HCT116 (cell line): ENCODE measurements at regions not wholly inside any gene's neighbourhood (a gene's known extent, or its start where the extent isn't known, plus 50 kb on each side); places are given as distances from the start of the nearest gene placed in this dataset.

Experiments used
- ATAC-seq: fragments of 200-7000 bp; cut with Tn5 transposase; 2 replicates; pipeline ENCODE4 v1.9.1; 2020; ENCODE audit warnings: mild to moderate bottlenecking, moderate library complexity
- BruUV-seq: library from RNA; stranded (reverse); fragments of 400-500 nt; replicated peaks from 2 replicates; lab custom pipeline; 2021; lab: Mats Ljungman, UMichigan
- CTCF ChIA-PET: fragments of 300-600 bp; sonication (Branson Sonifier 250); formaldehyde crosslinking; loops from one replicate; lab custom pipeline; 2021; ENCODE audit warnings: antibody characterized with exemption; lab: Charles Lee
- POLR2A ChIA-PET: fragments of 300-600, 350-600 bp; sonication (Branson Sonifier 250); formaldehyde crosslinking; loops from one replicate; lab custom pipeline; 2021; ENCODE audit warnings: antibody characterized with exemption; lab: Charles Lee
- RAD21 ChIA-PET, 2 experiments: fragments of 300-600 bp; sonication (Branson Sonifier 250); formaldehyde crosslinking; loops; one replicate each; lab custom pipeline; 2023; ENCODE audit warnings: low total read pairs in 2 of 2; ENCODE audit not compliant: uncharacterized antibody in 2 of 2, unreplicated experiment in 2 of 2, low non-redundant PET in 1 of 2; lab: Charles Lee
- DNase-seq: peaks from one replicate; pipeline ENCODE4 v3.0.0-alpha.2; 2010; ENCODE audit warnings: low read depth, low spot score
- H2AFZ ChIP-seq: fragments of 200-600 bp; shearing (Covaris generic), sonication (generic); 2 replicates; pipeline ENCODE4 v1.6.1; 2017; ENCODE audit warnings: low read depth, mixed run types, mixed read lengths, antibody characterized with exemption, low read length; ENCODE audit not compliant: poor library complexity, severe bottlenecking
- H3K27ac ChIP-seq: 2 replicates; pipeline ENCODE4 v1.5.1; 2012; ENCODE audit warnings: low read depth, low read length
- H3K27me3 ChIP-seq: fragments of 200-600 bp; sonication (generic); 2 replicates; pipeline ENCODE4 v1.6.1; 2016; ENCODE audit warnings: mixed run types, low read length, mixed read lengths; ENCODE audit not compliant: insufficient read depth
- H3K36me3 ChIP-seq, 2 experiments: fragments of 200-500 bp in 1 of 2; fragments of 200-600 bp in 1 of 2; sonication (Bioruptor generic) in 1 of 2; sonication (generic) in 1 of 2; 2 replicates each; pipeline versions ENCODE4 v1.5.1 to v1.6.1; 2014 to 2016; ENCODE audit warnings: low read length in 2 of 2, inconsistent platforms in 1 of 2, mixed read lengths in 1 of 2, mixed run types in 1 of 2; ENCODE audit not compliant: insufficient read depth in 2 of 2, control insufficient read depth in 1 of 2
- H3K4me1 ChIP-seq, 2 experiments: fragments of 200-600 bp in 1 of 2; sonication (generic) in 1 of 2; 2 replicates each; pipeline versions ENCODE4 v1.5.1 to v1.6.1; 2012 to 2017; ENCODE audit warnings: low read length in 2 of 2, inconsistent platforms in 1 of 2, mild to moderate bottlenecking in 1 of 2, mixed read lengths in 1 of 2, mixed run types in 1 of 2, moderate library complexity in 1 of 2; ENCODE audit not compliant: insufficient read depth in 2 of 2, control insufficient read depth in 1 of 2
- H3K4me2 ChIP-seq: fragments of 200-600 bp; sonication (generic); 2 replicates; pipeline ENCODE4 v1.6.1; 2017; ENCODE audit warnings: mixed run types, low read length, mixed read lengths
- H3K4me3 ChIP-seq, 2 experiments: fragments of 200-600 bp in 1 of 2; sonication (generic) in 1 of 2; replicated peaks in 1 of 2; 2 replicates each; pipeline ENCODE4 v1.5.1; 2011 to 2016; ENCODE audit warnings: low read length in 2 of 2, control low read depth in 1 of 2, low read depth in 1 of 2, mild to moderate bottlenecking in 1 of 2, mixed read lengths in 1 of 2, mixed run types in 1 of 2
- H3K79me2 ChIP-seq: fragments of 200-600 bp; sonication (generic); 2 replicates; pipeline ENCODE4 v1.6.1; 2017; ENCODE audit warnings: mild to moderate bottlenecking, mixed run types, low read length, moderate library complexity, mixed read lengths; ENCODE audit not compliant: insufficient read depth
- H3K9ac ChIP-seq: fragments of 200-600 bp; sonication (generic); 2 replicates; pipeline ENCODE4 v1.6.1; 2016; ENCODE audit warnings: low read length, mixed read lengths
- H3K9me2 ChIP-seq: fragments of 200-600 bp; sonication (generic), shearing (Covaris generic); 2 replicates; pipeline ENCODE4 v1.6.1; 2017; ENCODE audit warnings: mixed run types, mild to moderate bottlenecking, moderate library complexity; ENCODE audit not compliant: insufficient read depth
- H3K9me3 ChIP-seq, 2 experiments: fragments of 200-500 bp in 1 of 2; fragments of 200-600 bp in 1 of 2; sonication (Bioruptor generic) in 1 of 2; sonication (generic) in 1 of 2; 2 replicates each; pipeline ENCODE4 v1.6.1; 2014 to 2017; ENCODE audit warnings: low read length in 2 of 2, mixed read lengths in 2 of 2, inconsistent platforms in 1 of 2, low read depth in 1 of 2, mild to moderate bottlenecking in 1 of 2, mixed run types in 1 of 2, moderate library complexity in 1 of 2; ENCODE audit not compliant: control insufficient read depth in 1 of 2, insufficient read depth in 1 of 2
- H4K20me1 ChIP-seq: fragments of 200-600 bp; sonication (generic), shearing (Covaris generic); 2 replicates; pipeline ENCODE4 v1.6.1; 2017; ENCODE audit warnings: mixed run types, mild to moderate bottlenecking, moderate library complexity; ENCODE audit not compliant: insufficient read depth
- CBX3 ChIP-seq: IDR thresholded peaks from 2 replicates; pipeline ENCODE4 v1.6.1; 2012; ENCODE audit warnings: low read depth
- CEBPB ChIP-seq: IDR thresholded peaks from 2 replicates; pipeline ENCODE4 v1.6.1; 2012; ENCODE audit warnings: low read depth
- CTCF ChIP-seq, 3 experiments: fragments of 200-600 bp in 1 of 3; sonication (generic) in 1 of 3; IDR thresholded peaks in 2 of 3; conservative IDR thresholded peaks in 1 of 3; 2 replicates each; pipeline ENCODE4 v1.5.1; 2012 to 2017; ENCODE audit warnings: low read depth in 2 of 3, low read length in 2 of 3, antibody characterized with exemption in 1 of 3, borderline replicate concordance in 1 of 3, control low read depth in 1 of 3, mild to moderate bottlenecking in 1 of 3, mixed read lengths in 1 of 3, mixed run types in 1 of 3, moderate library complexity in 1 of 3; ENCODE audit not compliant: insufficient read depth in 1 of 3
- EGR1 ChIP-seq: IDR thresholded peaks from 2 replicates; pipeline ENCODE4 v1.6.1; 2012; ENCODE audit warnings: low read depth
- ELF1 ChIP-seq: IDR thresholded peaks from 2 replicates; pipeline ENCODE4 v1.6.1; 2012; ENCODE audit warnings: low read depth, borderline replicate concordance
- FOSL1 ChIP-seq: IDR thresholded peaks from 2 replicates; pipeline ENCODE4 v1.6.1; 2012; ENCODE audit warnings: low read depth
- JUND ChIP-seq: IDR thresholded peaks from 2 replicates; pipeline ENCODE4 v1.6.1; 2012
- POLR2AphosphoS5 ChIP-seq: IDR thresholded peaks from 2 replicates; pipeline ENCODE4 v1.6.1; 2011; ENCODE audit warnings: mild to moderate bottlenecking, low read depth, low read length, moderate library complexity
- RAD21 ChIP-seq: IDR thresholded peaks from 2 replicates; pipeline ENCODE4 v1.6.1; 2012; ENCODE audit warnings: low read depth, mild to moderate bottlenecking
- SP1 ChIP-seq: IDR thresholded peaks from 2 replicates; pipeline ENCODE4 v1.6.1; 2012; ENCODE audit warnings: low read depth
- SRF ChIP-seq: IDR thresholded peaks from 2 replicates; pipeline ENCODE4 v1.6.1; 2012; ENCODE audit warnings: low read depth
- TCF7L2 ChIP-seq: IDR thresholded peaks from 2 replicates; pipeline ENCODE4 v1.7.0; 2011; ENCODE audit warnings: borderline replicate concordance, inconsistent platforms; ENCODE audit not compliant: insufficient read depth, insufficient read length; ENCODE audit errors: extremely low read depth
- YY1 ChIP-seq: IDR thresholded peaks from 2 replicates; pipeline ENCODE4 v1.6.1; 2011; ENCODE audit warnings: low read length, low read depth, moderate library complexity, mild to moderate bottlenecking; ENCODE audit not compliant: insufficient replicate concordance; ENCODE audit errors: extremely low read depth
- ZFX ChIP-seq: fragments of 450-650 bp; IDR thresholded peaks from 2 replicates; pipeline ENCODE4 v1.6.1; 2017
- ZNF274 ChIP-seq: fragments of 200-500 bp; sonication (Bioruptor generic); IDR thresholded peaks from 2 replicates; pipeline ENCODE4 v1.6.1; 2014; ENCODE audit warnings: mild to moderate bottlenecking, low read depth, low read length, inconsistent platforms
- intact Hi-C: fragments of 100-400 bp; cut with micrococcal nuclease; formaldehyde crosslinking; loops from 2 replicates; pipeline ENCODE4 v1.10.0; 2022
- TF ChIP-seq, protein P1 (sequence below): IDR thresholded peaks from 2 replicates; pipeline ENCODE4 v1.6.1; 2012; ENCODE audit warnings: low read depth
- TF ChIP-seq, protein P2 (sequence below): IDR thresholded peaks from 2 replicates; pipeline ENCODE4 v1.6.1; 2012

DNA sequence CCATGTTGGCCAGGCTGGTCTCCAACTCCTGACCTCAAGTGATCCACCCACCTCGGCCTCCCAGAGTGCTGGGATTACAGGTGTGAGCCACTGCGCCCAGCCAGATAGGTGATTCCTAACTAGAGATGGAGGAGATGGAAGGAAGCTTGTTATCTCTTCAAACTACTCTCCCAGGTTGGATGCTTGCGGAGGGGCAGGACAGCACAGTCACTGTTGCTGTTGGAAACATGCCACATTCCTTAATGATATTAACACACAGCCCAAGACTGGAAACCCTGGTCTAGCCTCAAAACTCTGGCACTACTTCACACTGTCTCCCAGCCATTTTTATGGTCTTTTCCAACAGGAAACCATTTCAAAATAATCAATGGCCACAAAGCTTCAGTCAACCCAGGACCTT lies 468.8 kb upstream of the NRP1 start:
- ChIA-PET CTCF (no interaction called here), POLR2A (no interaction called here)
- H3K4me1 ChIP-seq, result peaks cover 18 to 31% of the 10 kb centered on the region in 2 experiments

GRCh38 chr10:33802566-33802965 lies 468.1 kb upstream of the NRP1 start:
- no peak for DNase-seq
- Histone ChIP-seq H3K36me3 (no peaks in the 10 kb centered on the region), H3K4me1 (peaks cover 18 to 31% of the 10 kb centered on the region in 2 experiments), H2AFZ (peak overlapping the region; percentile 2), H3K9me2 (no peaks in the 10 kb centered on the region), H3K4me2 (0 out of 2 replicates have a peak overlapping the region, but pooled peaks have one; percentile 54), H3K79me2 (no peaks in the 10 kb centered on the region), H3K27me3 (no peaks in the 10 kb centered on the region), H3K27ac (no peak overlapping the region), H3K4me3 (no peak overlapping the region), H3K9ac (no peak overlapping the region), H3K9me3 (no peaks in the 10 kb centered on the region), H4K20me1 (no peaks in the 10 kb centered on the region)
- BruUV-seq, result no TSS peak
- CTCF ChIA-PET, result no interaction called here
- intact Hi-C loops, result no loop called here
- ATAC-seq, result no peak
- POLR2A ChIA-PET, result no interaction called here
- RAD21 ChIA-PET, result no interaction called here
- TF ChIP-seq SRF (no peak), ZFX (no peak), JUND (no peak), FOSL1 (no peak), CBX3 (no peak), POLR2AphosphoS5 (no peak), EGR1 (no peak), RAD21 (no peak), YY1 (no peak), ZNF274 (no peak), TCF7L2 (no peak), CEBPB (no peak), CTCF (IDR thresholded peaks at IDR 0.05 in 2 of 3, conservative IDR thresholded peaks at IDR 0.05 in 1 of 3; ENCODE audit: borderline replicate concordance in 1 of 3, insufficient read depth in 1 of 3, low read depth in 2 of 3, low read length in 2 of 3) (no peak)
- TF ChIP-seq, protein P1, sequence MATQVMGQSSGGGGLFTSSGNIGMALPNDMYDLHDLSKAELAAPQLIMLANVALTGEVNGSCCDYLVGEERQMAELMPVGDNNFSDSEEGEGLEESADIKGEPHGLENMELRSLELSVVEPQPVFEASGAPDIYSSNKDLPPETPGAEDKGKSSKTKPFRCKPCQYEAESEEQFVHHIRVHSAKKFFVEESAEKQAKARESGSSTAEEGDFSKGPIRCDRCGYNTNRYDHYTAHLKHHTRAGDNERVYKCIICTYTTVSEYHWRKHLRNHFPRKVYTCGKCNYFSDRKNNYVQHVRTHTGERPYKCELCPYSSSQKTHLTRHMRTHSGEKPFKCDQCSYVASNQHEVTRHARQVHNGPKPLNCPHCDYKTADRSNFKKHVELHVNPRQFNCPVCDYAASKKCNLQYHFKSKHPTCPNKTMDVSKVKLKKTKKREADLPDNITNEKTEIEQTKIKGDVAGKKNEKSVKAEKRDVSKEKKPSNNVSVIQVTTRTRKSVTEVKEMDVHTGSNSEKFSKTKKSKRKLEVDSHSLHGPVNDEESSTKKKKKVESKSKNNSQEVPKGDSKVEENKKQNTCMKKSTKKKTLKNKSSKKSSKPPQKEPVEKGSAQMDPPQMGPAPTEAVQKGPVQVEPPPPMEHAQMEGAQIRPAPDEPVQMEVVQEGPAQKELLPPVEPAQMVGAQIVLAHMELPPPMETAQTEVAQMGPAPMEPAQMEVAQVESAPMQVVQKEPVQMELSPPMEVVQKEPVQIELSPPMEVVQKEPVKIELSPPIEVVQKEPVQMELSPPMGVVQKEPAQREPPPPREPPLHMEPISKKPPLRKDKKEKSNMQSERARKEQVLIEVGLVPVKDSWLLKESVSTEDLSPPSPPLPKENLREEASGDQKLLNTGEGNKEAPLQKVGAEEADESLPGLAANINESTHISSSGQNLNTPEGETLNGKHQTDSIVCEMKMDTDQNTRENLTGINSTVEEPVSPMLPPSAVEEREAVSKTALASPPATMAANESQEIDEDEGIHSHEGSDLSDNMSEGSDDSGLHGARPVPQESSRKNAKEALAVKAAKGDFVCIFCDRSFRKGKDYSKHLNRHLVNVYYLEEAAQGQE, result no peak
- TF ChIP-seq, protein P2, sequence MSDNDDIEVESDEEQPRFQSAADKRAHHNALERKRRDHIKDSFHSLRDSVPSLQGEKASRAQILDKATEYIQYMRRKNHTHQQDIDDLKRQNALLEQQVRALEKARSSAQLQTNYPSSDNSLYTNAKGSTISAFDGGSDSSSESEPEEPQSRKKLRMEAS, result no peak

More for the DNA sequence above, 468.8 kb upstream of the NRP1 start:
- H3K27ac ChIP-seq, result no peak overlapping the region
- intact Hi-C loops, result no loop called here
- H4K20me1 ChIP-seq, result no peaks in the 10 kb centered on the region
- no peaks in the 10 kb centered on the region for H3K9me3 ChIP-seq
- DNase-seq (peak; percentile 46), ATAC-seq (peak; percentile 85)
- RAD21 ChIA-PET, result no interaction called here
- peak overlapping the region; percentile 41 for H3K4me2 ChIP-seq
- no peaks in the 10 kb centered on the region for H3K79me2 ChIP-seq
- no TSS peak for BruUV-seq
- peak overlapping the region; percentile 52 for H2AFZ ChIP-seq
- H3K9me2 ChIP-seq, result no peaks in the 10 kb centered on the region
- no peak overlapping the region for H3K9ac ChIP-seq
- H3K4me3 ChIP-seq, result no peak overlapping the region
- no peaks in the 10 kb centered on the region for H3K27me3 ChIP-seq
- H3K36me3 ChIP-seq, result no peaks in the 10 kb centered on the region
- TF ChIP-seq ELF1, result no peak
- TF ChIP-seq SP1, result peak; percentile 27; the same call in 1 of the 2 replicates
- peak; percentile 46; the same call in 1 of the 2 replicates for TF ChIP-seq CBX3
- peak; percentile 30 for TF ChIP-seq JUND
- TF ChIP-seq RAD21, result 0 out of 2 replicates have a peak, but pooled peaks have one; percentile 5
